HEK293 (cell line): ENCODE measurements at regions not wholly inside any gene's neighbourhood (a gene's known extent, or its start where the extent isn't known, plus 50 kb on each side); places are given as distances from the start of the nearest gene placed in this dataset.

Experiments used
- CTCF ChIA-PET: fragments of 350-600 bp; formaldehyde crosslinking; extraction: SDS; loops from one replicate; lab custom pipeline; 2021; ENCODE audit warnings: antibody characterized with exemption; lab: Yijun Ruan, JAX
- POLR2A ChIA-PET: fragments of 300-600 bp; formaldehyde crosslinking; extraction: SDS; loops from one replicate; lab custom pipeline; 2020; ENCODE audit warnings: antibody characterized with exemption, inconsistent platforms; lab: Yijun Ruan, JAX
- H3K27ac ChIP-seq: fragments of 200-500 bp; sonication (Bioruptor generic); 2 replicates; pipeline ENCODE4 v1.5.1; 2014; ENCODE audit warnings: low read depth, low read length, control low read depth, inconsistent platforms; ENCODE audit errors: extremely low read depth
- H3K36me3 ChIP-seq, 2 experiments: fragments of 200-500 bp in 1 of 2; sonication (Bioruptor generic) in 1 of 2; 1 replicate in 1 of 2; 2 replicates in 1 of 2; pipeline ENCODE4 v1.5.1; 2014 to 2017; ENCODE audit warnings: inconsistent platforms in 2 of 2, low read length in 2 of 2; ENCODE audit not compliant: control insufficient read depth in 2 of 2, insufficient read depth in 1 of 2
- H3K4me1 ChIP-seq: fragments of 200-500 bp; sonication (Bioruptor generic); 2 replicates; pipeline ENCODE4 v1.5.1; 2014; ENCODE audit warnings: mild to moderate bottlenecking, low read length, inconsistent platforms; ENCODE audit not compliant: control insufficient read depth, insufficient read depth
- H3K4me3 ChIP-seq: 2 replicates; pipeline ENCODE4 v1.5.1; 2011; ENCODE audit warnings: low read depth, mild to moderate bottlenecking, control low read depth, low read length, moderate library complexity
- H3K9me3 ChIP-seq: fragments of 200-500 bp; sonication (Bioruptor generic); 2 replicates; pipeline ENCODE4 v1.5.1; 2014; ENCODE audit warnings: low read depth, low read length, inconsistent platforms; ENCODE audit not compliant: control insufficient read depth, insufficient read depth
- AEBP2 ChIP-seq: fragments of 450-650 bp; formaldehyde crosslinking; IDR thresholded peaks from 2 replicates; pipeline ENCODE4 v1.5.1; 2016; ENCODE audit warnings: missing biosample characterization, missing genetic modification characterization, borderline replicate concordance
- BCL11A ChIP-seq: fragments of 450-650 bp; formaldehyde crosslinking; IDR thresholded peaks from 2 replicates; pipeline ENCODE4 v1.5.1; 2016; ENCODE audit warnings: low read depth, missing biosample characterization, missing genetic modification characterization
- IKZF3 ChIP-seq: fragments of 450-650 bp; IDR thresholded peaks from 2 replicates; pipeline ENCODE4 v1.5.0; 2018; ENCODE audit warnings: missing biosample characterization, mild to moderate bottlenecking, missing genetic modification characterization, moderate library complexity
- KLF8 ChIP-seq: fragments of 450-650 bp; formaldehyde crosslinking; IDR thresholded peaks from 2 replicates; pipeline ENCODE4 v1.5.1; 2016; ENCODE audit warnings: missing biosample characterization, missing genetic modification characterization
- MEIS1 ChIP-seq: sonication (generic); formaldehyde crosslinking; IDR thresholded peaks from 2 replicates; pipeline ENCODE4 v1.8.1; 2022; ENCODE audit warnings: missing genetic modification reagents, mild to moderate bottlenecking, borderline replicate concordance
- SP7 ChIP-seq: fragments of 450-650 bp; formaldehyde crosslinking; IDR thresholded peaks from 2 replicates; pipeline ENCODE4 v1.5.1; 2016; ENCODE audit warnings: missing biosample characterization, missing genetic modification characterization
- ZFP3 ChIP-seq: fragments of 450-650 bp; formaldehyde crosslinking; IDR thresholded peaks from 2 replicates; pipeline ENCODE4 v1.5.1; 2016; ENCODE audit warnings: low read depth, missing biosample characterization, missing genetic modification characterization
- ZFP69B ChIP-seq: fragments of 450-650 bp; formaldehyde crosslinking; IDR thresholded peaks from 2 replicates; pipeline ENCODE4 v1.5.1; 2016; ENCODE audit warnings: missing biosample characterization, missing genetic modification characterization
- ZNF18 ChIP-seq: fragments of 450-650 bp; formaldehyde crosslinking; IDR thresholded peaks from 2 replicates; pipeline ENCODE4 v1.5.1; 2016; ENCODE audit warnings: missing biosample characterization, missing genetic modification characterization
- ZNF19 ChIP-seq: fragments of 450-650 bp; formaldehyde crosslinking; IDR thresholded peaks from 2 replicates; pipeline ENCODE4; 2016; ENCODE audit warnings: missing biosample characterization, missing genetic modification characterization, low read depth
- ZNF2 ChIP-seq: fragments of 450-650 bp; formaldehyde crosslinking; IDR thresholded peaks from 2 replicates; pipeline ENCODE4 v1.5.1; 2016; ENCODE audit warnings: missing biosample characterization, missing genetic modification characterization
- ZNF366 ChIP-seq: fragments of 450-650 bp; formaldehyde crosslinking; conservative IDR thresholded peaks from 2 replicates; pipeline ENCODE4 v1.5.1; 2016; ENCODE audit warnings: missing biosample characterization, missing genetic modification characterization
- ZNF391 ChIP-seq: fragments of 450-650 bp; formaldehyde crosslinking; IDR thresholded peaks from 2 replicates; pipeline ENCODE4 v1.5.1; 2016; ENCODE audit warnings: low read depth, missing biosample characterization, missing genetic modification characterization, borderline replicate concordance
- ZNF473 ChIP-seq: fragments of 450-650 bp; formaldehyde crosslinking; IDR thresholded peaks from 2 replicates; pipeline ENCODE4 v1.5.1; 2017; ENCODE audit warnings: missing biosample characterization, missing genetic modification characterization
- ZNF501 ChIP-seq: fragments of 450-650 bp; formaldehyde crosslinking; IDR thresholded peaks from 2 replicates; pipeline ENCODE4 v1.5.1; 2016; ENCODE audit warnings: missing biosample characterization, missing genetic modification characterization
- ZNF521 ChIP-seq: fragments of 450-650 bp; formaldehyde crosslinking; IDR thresholded peaks from 2 replicates; pipeline ENCODE4 v1.5.1; 2017; ENCODE audit warnings: missing biosample characterization, mild to moderate bottlenecking, missing genetic modification characterization
- ZNF529 ChIP-seq: fragments of 450-650 bp; formaldehyde crosslinking; IDR thresholded peaks from 2 replicates; pipeline ENCODE4 v1.5.1; 2017; ENCODE audit warnings: missing genetic modification characterization, missing biosample characterization; ENCODE audit not compliant: insufficient replicate concordance
- ZNF544 ChIP-seq: fragments of 450-650 bp; formaldehyde crosslinking; IDR thresholded peaks from 2 replicates; pipeline ENCODE4 v1.5.0; 2017; ENCODE audit warnings: missing biosample characterization, missing genetic modification characterization
- ZNF555 ChIP-seq: fragments of 450-650 bp; formaldehyde crosslinking; conservative IDR thresholded peaks from 2 replicates; pipeline ENCODE4 v1.5.1; 2017; ENCODE audit warnings: missing biosample characterization, mild to moderate bottlenecking, missing genetic modification characterization, inconsistent platforms
- ZNF558 ChIP-seq: fragments of 450-650 bp; formaldehyde crosslinking; IDR thresholded peaks from 2 replicates; pipeline ENCODE4 v1.5.1; 2016; ENCODE audit warnings: missing biosample characterization, missing genetic modification characterization
- ZNF670 ChIP-seq: fragments of 450-650 bp; formaldehyde crosslinking; IDR thresholded peaks from 2 replicates; pipeline ENCODE4 v1.5.1; 2016; ENCODE audit warnings: missing biosample characterization, missing genetic modification characterization, low read depth
- ZNF707 ChIP-seq: fragments of 450-650 bp; formaldehyde crosslinking; IDR thresholded peaks from 2 replicates; pipeline ENCODE4 v1.5.1; 2016; ENCODE audit warnings: missing biosample characterization, missing genetic modification characterization

GRCh38 chr3:28980631-28981030 is 300.2 kb upstream of the RBMS3 start (continued):
- no peak for TF ChIP-seq ZNF473 (tag by site-specific recombination)
- TF ChIP-seq ZNF18 = no peak
- TF ChIP-seq ZNF558 (tag by site-specific recombination) = no peak
- no peak for TF ChIP-seq AEBP2 (tag by site-specific recombination)
- TF ChIP-seq ZNF670 = no peak
- TF ChIP-seq, all 188 proteins: peak for 0

- H3K9me3 ChIP-seq = no peaks in the 10 kb centered on the region
- TF ChIP-seq ZNF555 (tag by site-specific recombination) = no peak
- TF ChIP-seq BCL11A (tag by site-specific recombination) = no peak
- TF ChIP-seq ZNF501 = no peak
- no peak overlapping the region for H3K27ac ChIP-seq
- POLR2A ChIA-PET = no interaction called here
- H3K4me3 ChIP-seq = no peak overlapping the region
- H3K4me1 ChIP-seq = no peaks in the 10 kb centered on the region
- no peaks in the 10 kb centered on the region for H3K36me3 ChIP-seq
- CTCF ChIA-PET = no interaction called here
Observed at GRCh38 chr3:28982906-28983305, 298.0 kb upstream of the RBMS3 start.

- H3K36me3 ChIP-seq = no peaks in the 10 kb centered on the region
- ChIA-PET POLR2A (no interaction called here), CTCF (no interaction called here)
- H3K4me3 ChIP-seq = no peak overlapping the region
- no peaks in the 10 kb centered on the region for H3K4me1 ChIP-seq
- no peak overlapping the region for H3K27ac ChIP-seq
- H3K9me3 ChIP-seq = no peaks in the 10 kb centered on the region
- TF ChIP-seq ZNF19 (tag by site-specific recombination) = no peak
- no peak for TF ChIP-seq ZNF2 (tag by site-specific recombination)
- no peak for TF ChIP-seq ZNF529 (tag by site-specific recombination)
- TF ChIP-seq ZNF707 (tag by site-specific recombination) = no peak
- TF ChIP-seq ZNF366 (tag by site-specific recombination) = no peak
- TF ChIP-seq ZFP69B (tag by site-specific recombination) = no peak
- no peak for TF ChIP-seq ZFP3 (tag by site-specific recombination)
- TF ChIP-seq SP7 = no peak
- no peak for TF ChIP-seq ZNF391 (tag by site-specific recombination)
- no peak for TF ChIP-seq ZNF544 (tag by site-specific recombination)
- no peak for TF ChIP-seq ZNF521
- no peak for TF ChIP-seq MEIS1
- TF ChIP-seq IKZF3 (tag by site-specific recombination) = no peak
- TF ChIP-seq KLF8 (tag by site-specific recombination) = no peak
Observed at GRCh38 chr3:28986922-28987321, 293.9 kb upstream of the RBMS3 start.
